ENCODE measurements at regions not wholly inside any gene's neighbourhood (a gene's known extent, or its start where the extent isn't known, plus 50 kb on each side); places are given as distances from the start of the nearest gene placed in this dataset.
"Not testable (repeated sequence)": the region's sequence is repeated elsewhere in the genome, so short reads cannot be mapped to it uniquely, and the experiment has no call there.

DNA sequence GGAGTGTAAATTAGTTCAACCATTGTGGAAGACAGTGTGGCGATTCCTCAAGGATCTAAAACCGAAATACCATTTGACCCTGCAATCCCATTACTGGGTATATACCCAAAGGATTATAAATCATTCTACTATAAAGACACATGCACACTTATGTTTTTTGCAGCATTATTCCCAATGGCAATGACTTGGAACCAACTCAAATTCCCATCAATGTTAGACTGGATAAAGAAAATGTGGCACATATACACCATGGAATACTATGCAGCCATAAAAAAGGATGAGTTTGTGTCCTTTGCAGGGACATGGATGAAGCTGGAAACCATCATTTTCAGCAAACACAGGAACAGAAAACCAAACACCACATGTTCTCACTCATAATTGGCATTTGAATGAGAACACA lies 137.5 kb downstream of the ZNF648 start:
- ATAC-seq; DNase-seq; H3K4me1 Mint-ChIP-seq (ENCODE audit: low read depth); H3K36me3 Mint-ChIP-seq (ENCODE audit: insufficient read depth); H3K9me3 Mint-ChIP-seq; H3K27me3 Mint-ChIP-seq (ENCODE audit: low read depth); H3K4me3 Mint-ChIP-seq: not testable (repeated sequence)

DNA sequence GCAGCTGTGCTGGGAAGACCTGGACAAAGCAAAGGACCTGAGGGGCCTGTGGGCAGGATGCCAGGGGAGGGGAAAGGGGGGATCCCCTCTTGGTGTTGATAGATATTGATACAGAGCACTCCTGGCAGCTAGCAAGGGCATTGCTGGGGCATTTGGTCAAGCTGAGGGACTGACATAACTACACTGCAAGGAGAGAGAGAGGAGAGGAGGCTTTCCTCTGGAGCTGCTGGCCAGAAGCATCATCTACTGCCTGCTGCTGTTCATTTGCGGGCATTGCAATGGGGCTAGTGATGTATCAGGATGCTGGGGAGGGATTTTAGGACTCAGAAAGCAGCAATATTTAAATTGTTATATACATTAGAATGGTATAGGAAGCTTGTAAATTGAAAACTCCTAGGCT lies 142.0 kb downstream of the ZNF648 start:
- H3K36me3 Mint-ChIP-seq (ENCODE audit: insufficient read depth) = no peaks in the 10 kb centered on the region
- H3K9me3 Mint-ChIP-seq = no peaks in the 10 kb centered on the region
- H3K4me1 Mint-ChIP-seq (ENCODE audit: low read depth) = no peaks in the 10 kb centered on the region
- ATAC-seq = no peak
- H3K27me3 Mint-ChIP-seq (ENCODE audit: low read depth) = peaks cover 9% of the 10 kb centered on the region
- DNase-seq = no peak
- H3K4me3 Mint-ChIP-seq = no peak overlapping the region

DNA sequence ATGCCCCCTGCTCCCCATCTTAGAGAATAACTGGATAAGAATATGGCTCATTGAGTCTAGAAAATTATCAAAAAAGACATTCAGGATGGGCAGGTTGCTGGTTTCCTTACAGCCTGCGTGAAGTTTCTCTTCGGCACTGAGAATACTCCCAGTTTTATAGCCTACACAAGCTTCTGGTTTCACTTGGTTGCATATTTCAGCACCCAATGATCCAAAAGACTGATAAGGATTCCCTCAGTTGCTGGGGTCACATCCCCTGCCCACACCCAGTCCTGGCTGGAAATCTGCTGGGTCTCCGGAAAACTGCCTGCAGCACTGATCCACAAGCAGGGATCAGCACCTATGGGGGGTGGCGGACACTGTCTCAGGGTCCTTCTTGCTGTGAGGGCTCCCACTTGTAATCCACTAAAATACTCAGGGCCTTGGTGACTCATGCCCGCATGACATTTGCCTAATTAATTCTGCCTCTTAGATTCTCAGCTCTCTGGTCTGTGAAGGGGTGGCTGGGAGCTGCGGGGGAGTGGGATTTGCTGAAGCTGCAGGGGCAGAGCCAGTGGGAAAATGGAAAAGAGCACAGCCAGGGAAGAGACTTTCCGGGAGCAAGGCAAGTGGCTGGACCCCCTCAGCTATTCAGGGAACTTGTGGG lies 142.5 kb downstream of the ZNF648 start:
- Mint-ChIP-seq H3K27me3 (ENCODE audit: low read depth) (peaks cover 9% of the 10 kb centered on the region), H3K9me3 (no peaks in the 10 kb centered on the region), H3K4me1 (ENCODE audit: low read depth) (no peaks in the 10 kb centered on the region), H3K36me3 (ENCODE audit: insufficient read depth) (no peaks in the 10 kb centered on the region), H3K4me3 (no peak overlapping the region)
- DNase-seq = no peak
- ATAC-seq = no peak

DNA sequence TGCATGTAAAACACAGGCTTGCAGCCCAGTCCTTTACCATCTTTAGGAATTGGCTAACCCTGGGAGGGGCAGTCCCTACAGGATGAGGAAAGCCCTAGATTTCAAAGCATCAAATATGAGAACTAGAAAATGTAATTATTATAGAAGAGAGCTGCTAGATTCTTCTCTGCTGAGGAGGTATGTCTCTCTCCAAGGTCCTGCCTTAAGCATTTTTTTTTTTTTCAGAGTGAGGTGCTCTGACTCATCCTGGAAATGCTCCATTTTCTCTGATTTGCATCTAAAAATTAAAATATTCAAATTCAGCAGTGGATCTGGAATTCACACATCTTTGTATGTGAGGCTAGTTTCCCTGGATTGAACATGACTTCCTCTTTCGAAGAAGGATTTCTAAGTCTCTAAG lies 149.8 kb downstream of the ZNF648 start:
- H3K27me3 Mint-ChIP-seq (ENCODE audit: low read depth) = peaks cover 15% of the 10 kb centered on the region
- DNase-seq = no peak
- ATAC-seq = no peak
- H3K4me3 Mint-ChIP-seq = no peak overlapping the region
- H3K36me3 Mint-ChIP-seq (ENCODE audit: insufficient read depth) = no peaks in the 10 kb centered on the region
- H3K9me3 Mint-ChIP-seq = peaks cover 3% of the 10 kb centered on the region
- H3K4me1 Mint-ChIP-seq (ENCODE audit: low read depth) = no peaks in the 10 kb centered on the region

DNA sequence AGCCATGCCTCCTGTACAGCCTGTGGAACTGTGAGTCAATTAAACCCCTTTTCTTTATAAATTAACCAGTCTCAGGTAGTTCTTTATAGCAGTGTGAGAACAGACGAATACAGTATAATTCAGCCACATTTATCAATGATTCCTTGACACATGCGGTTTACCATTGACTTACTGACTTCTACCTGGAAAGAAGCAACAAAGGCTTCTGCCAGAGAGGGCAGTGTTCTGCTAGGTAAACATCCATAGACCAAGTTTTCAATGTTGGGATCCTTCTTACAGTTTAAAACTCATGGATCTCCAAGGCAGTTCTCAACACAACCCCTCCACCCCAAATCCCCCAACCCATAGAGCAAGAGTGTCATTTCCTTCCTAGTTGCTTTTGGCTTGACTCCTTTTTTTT lies 150.6 kb downstream of the ZNF648 start:
- Mint-ChIP-seq H3K36me3 (ENCODE audit: insufficient read depth) (no peaks in the 10 kb centered on the region), H3K27me3 (ENCODE audit: low read depth) (peaks cover 15% of the 10 kb centered on the region), H3K4me3 (no peak overlapping the region), H3K9me3 (peaks cover 3% of the 10 kb centered on the region), H3K4me1 (ENCODE audit: low read depth) (no peaks in the 10 kb centered on the region)
- DNase-seq (no peak), ATAC-seq (no peak)

DNA sequence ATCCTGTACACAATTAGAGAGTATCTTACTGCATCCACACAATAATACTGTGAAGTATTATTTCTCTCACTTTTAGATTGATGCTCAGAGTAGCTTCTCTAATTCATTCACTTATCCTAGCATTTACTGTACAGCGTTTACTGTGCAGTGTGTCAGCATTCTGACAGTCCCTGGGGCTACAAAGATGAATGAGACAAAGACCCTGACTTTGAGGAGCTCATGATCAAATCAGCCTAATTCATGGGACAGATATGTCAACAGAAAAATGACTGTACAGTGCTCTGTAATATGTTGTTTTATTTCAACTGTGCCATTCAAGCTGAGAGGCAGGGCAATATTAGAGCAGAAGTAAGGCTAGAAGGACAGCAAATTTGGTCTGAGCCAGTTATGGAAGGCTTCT lies 152.5 kb downstream of the ZNF648 start:
- Mint-ChIP-seq H3K4me3 (no peak overlapping the region), H3K27me3 (ENCODE audit: low read depth) (peaks cover 15% of the 10 kb centered on the region), H3K9me3 (peaks cover 3% of the 10 kb centered on the region), H3K36me3 (ENCODE audit: insufficient read depth) (no peaks in the 10 kb centered on the region), H3K4me1 (ENCODE audit: low read depth) (no peaks in the 10 kb centered on the region)
- no peak for ATAC-seq
- no peak for DNase-seq

DNA sequence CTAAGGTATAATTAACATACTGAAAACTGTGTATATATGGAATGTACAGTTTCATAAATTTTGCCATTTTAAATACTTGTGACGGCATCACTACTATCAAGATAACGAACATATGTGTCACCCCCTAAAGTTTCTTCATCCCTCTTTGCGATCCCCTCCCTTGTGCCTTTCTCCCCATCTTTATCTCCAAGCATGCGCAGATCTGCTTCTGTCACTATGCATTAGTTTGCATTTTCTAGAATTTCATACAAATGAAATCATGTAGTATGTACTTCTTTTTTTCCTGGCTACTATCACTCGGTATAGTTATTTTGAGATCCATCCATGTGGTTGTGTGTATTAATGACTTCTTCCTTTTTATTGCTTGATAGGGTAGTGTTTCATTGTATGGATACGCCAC lies 154.9 kb downstream of the ZNF648 start:
- Mint-ChIP-seq H3K27me3 (ENCODE audit: low read depth) (peaks cover 16% of the 10 kb centered on the region), H3K4me1 (ENCODE audit: low read depth) (no peaks in the 10 kb centered on the region), H3K4me3 (no peak overlapping the region), H3K36me3 (ENCODE audit: insufficient read depth) (no peaks in the 10 kb centered on the region), H3K9me3 (peaks cover 3% of the 10 kb centered on the region)
- no peak for ATAC-seq
- DNase-seq = no peak

DNA sequence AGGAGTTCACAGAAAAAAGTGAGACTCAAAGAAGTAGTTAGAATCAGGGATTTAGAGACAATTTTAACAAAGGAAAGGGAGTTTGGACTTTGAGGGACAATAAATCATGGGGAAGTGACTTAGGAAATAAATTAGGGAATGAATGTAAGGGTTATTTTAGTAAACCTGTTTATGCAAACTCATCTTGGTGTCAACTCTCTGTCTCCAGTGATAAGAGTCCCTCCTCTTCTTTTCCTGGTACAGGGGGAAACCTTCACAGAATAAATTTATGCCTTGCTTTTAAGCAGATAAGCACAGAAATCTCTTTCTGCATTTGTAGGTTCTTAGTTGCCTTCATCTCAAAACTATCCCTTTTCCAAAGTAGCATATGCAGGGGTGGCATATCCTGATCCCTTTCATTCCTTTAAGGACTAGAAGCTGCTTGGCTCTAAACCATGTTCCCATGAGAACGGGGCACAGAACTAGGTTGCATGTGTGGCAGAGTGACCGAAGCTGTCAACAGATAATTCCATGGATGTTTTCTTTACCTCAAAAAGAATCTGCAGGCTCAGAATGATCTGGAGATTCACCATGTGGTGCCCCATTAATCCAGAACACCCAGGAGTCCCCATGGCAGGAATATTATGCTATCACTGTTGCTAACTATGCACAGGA lies 155.4 kb downstream of the ZNF648 start:
- H3K27me3 Mint-ChIP-seq (ENCODE audit: low read depth) = peaks cover 13% of the 10 kb centered on the region
- no peak overlapping the region for H3K4me3 Mint-ChIP-seq
- H3K36me3 Mint-ChIP-seq (ENCODE audit: insufficient read depth) = no peaks in the 10 kb centered on the region
- H3K4me1 Mint-ChIP-seq (ENCODE audit: low read depth) = no peaks in the 10 kb centered on the region
- ATAC-seq = no peak
- H3K9me3 Mint-ChIP-seq = peaks cover 3% of the 10 kb centered on the region
- no peak for DNase-seq

GRCh38 chr1:181898773-181899172 lies 162.7 kb downstream of the ZNF648 start:
- Mint-ChIP-seq H3K9me3 (no peaks in the 10 kb centered on the region), H3K4me3 (no peak overlapping the region), H3K27me3 (ENCODE audit: low read depth) (peaks cover 4% of the 10 kb centered on the region), H3K4me1 (ENCODE audit: low read depth) (no peaks in the 10 kb centered on the region), H3K36me3 (ENCODE audit: insufficient read depth) (no peaks in the 10 kb centered on the region)
- no peak for ATAC-seq
- no peak for DNase-seq

- Mint-ChIP-seq H3K4me1 (ENCODE audit: low read depth) (no peaks in the 10 kb centered on the region), H3K36me3 (ENCODE audit: insufficient read depth) (no peaks in the 10 kb centered on the region), H3K27me3 (ENCODE audit: low read depth) (peaks cover 3% of the 10 kb centered on the region), H3K4me3 (no peak overlapping the region), H3K9me3 (no peaks in the 10 kb centered on the region)
- no peak for ATAC-seq
- DNase-seq = no peak
These were observed 164.7 kb downstream of the ZNF648 start for GRCh38 chr1:181896824-181897223.

- peaks cover 3% of the 10 kb centered on the region for H3K27me3 Mint-ChIP-seq (ENCODE audit: low read depth)
- H3K9me3 Mint-ChIP-seq = no peaks in the 10 kb centered on the region
- DNase-seq (no peak), ATAC-seq (no peak)
- H3K4me1 Mint-ChIP-seq (ENCODE audit: low read depth) = no peaks in the 10 kb centered on the region
- H3K4me3 Mint-ChIP-seq = no peak overlapping the region
- H3K36me3 Mint-ChIP-seq (ENCODE audit: insufficient read depth) = no peaks in the 10 kb centered on the region
These were observed 167.1 kb downstream of the ZNF648 start for GRCh38 chr1:181894439-181894859.

GRCh38 chr1:181893937-181894336 lies 167.6 kb downstream of the ZNF648 start:
- no peak for ATAC-seq
- no peak for DNase-seq
- H3K9me3 Mint-ChIP-seq = no peaks in the 10 kb centered on the region
- H3K4me3 Mint-ChIP-seq = no peak overlapping the region
- H3K36me3 Mint-ChIP-seq (ENCODE audit: insufficient read depth) = no peaks in the 10 kb centered on the region
- H3K4me1 Mint-ChIP-seq (ENCODE audit: low read depth) = no peaks in the 10 kb centered on the region
- H3K27me3 Mint-ChIP-seq (ENCODE audit: low read depth) = peaks cover 3% of the 10 kb centered on the region

GRCh38 chr1:181893150-181893549 lies 168.4 kb downstream of the ZNF648 start:
- H3K9me3 Mint-ChIP-seq; DNase-seq; ATAC-seq; H3K4me1 Mint-ChIP-seq (ENCODE audit: low read depth); H3K36me3 Mint-ChIP-seq (ENCODE audit: insufficient read depth); H3K4me3 Mint-ChIP-seq; H3K27me3 Mint-ChIP-seq (ENCODE audit: low read depth): not testable (repeated sequence)

DNA sequence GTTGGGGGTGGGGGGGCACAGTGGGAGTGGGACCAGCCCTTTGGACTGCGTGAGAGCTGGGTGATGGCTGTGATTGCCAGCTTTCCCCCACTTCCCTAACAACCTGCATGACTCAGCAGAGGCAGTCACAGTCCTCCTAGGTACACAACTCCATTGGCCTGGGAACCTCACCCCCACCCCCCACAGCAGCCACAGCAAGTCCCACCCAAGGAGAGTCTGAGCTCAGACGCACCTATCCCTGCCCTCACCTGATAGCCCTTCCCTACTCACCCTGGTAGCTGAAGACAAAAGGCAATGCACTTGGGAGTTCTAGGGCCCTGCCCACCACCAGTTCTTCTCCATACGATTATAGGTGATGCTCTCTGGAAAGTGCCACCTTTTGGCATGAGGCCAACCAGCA lies 188.9 kb downstream of the ZNF648 start:
- H3K4me3 Mint-ChIP-seq = no peak overlapping the region
- peaks cover 18% of the 10 kb centered on the region for H3K9me3 Mint-ChIP-seq
- H3K36me3 Mint-ChIP-seq (ENCODE audit: insufficient read depth) = peaks cover 2% of the 10 kb centered on the region
- no peak for DNase-seq
- H3K4me1 Mint-ChIP-seq (ENCODE audit: low read depth) = no peaks in the 10 kb centered on the region
- H3K27me3 Mint-ChIP-seq (ENCODE audit: low read depth) = peaks cover 11% of the 10 kb centered on the region
- ATAC-seq = no peak

DNA sequence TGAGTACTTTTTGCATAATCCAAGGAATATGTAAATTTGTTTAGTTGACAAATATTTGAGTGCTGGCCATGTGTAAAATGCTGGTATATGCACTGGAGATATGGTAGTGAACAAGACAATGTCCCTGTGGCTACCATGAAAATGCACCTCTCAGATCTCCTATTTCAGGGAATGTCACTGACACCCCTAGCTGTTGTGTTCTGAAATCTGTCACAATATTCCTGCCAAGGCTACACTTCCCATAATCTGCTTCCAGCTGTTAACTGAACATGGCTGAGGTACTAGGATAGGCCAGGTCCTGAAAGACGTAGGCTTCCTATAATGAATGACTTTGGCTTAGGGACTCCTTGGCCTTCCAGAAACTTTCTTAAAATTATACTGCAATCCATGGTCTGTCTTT lies 197.8 kb downstream of the ZNF648 start:
- no peaks in the 10 kb centered on the region for H3K36me3 Mint-ChIP-seq (ENCODE audit: insufficient read depth)
- ATAC-seq (no peak), DNase-seq (no peak)
- no peak overlapping the region for H3K4me3 Mint-ChIP-seq
- H3K27me3 Mint-ChIP-seq (ENCODE audit: low read depth) = peaks cover 5% of the 10 kb centered on the region
- peaks cover 3% of the 10 kb centered on the region for H3K9me3 Mint-ChIP-seq
- no peaks in the 10 kb centered on the region for H3K4me1 Mint-ChIP-seq (ENCODE audit: low read depth)

Measured in activated T-cell treated with anti-CD3 and anti-CD28 coated beads, Interleukin-2, amount 50 U/mL, for 4 hours (primary cell).